ENCODE measurements at regions not wholly inside any gene's neighbourhood (a gene's known extent, or its start where the extent isn't known, plus 50 kb on each side); places are given as distances from the start of the nearest gene placed in this dataset.

DNA sequence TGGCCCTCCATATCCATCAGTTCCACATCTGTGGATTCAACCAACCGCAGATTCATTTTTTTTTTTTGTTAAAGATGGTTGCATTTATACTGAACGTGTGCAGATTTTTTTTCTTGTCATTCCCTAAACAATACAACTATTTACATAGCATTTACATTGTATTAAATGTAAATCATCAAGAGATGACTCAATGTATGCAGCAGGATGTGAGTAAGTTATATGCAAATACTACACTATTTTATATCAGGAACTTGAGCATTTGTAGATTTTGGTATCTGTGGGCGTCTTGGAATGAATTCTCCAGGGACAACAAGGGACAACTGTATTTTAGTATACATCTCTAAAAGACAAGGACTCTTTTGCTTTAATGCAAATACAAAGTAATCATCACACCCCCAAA is 299.2 kb upstream of the ZNF608 start:
- WGBS, 2 donors = 85 to 91% methylated on average over 3 of the region's 3 CpGs
- H3K4me3 ChIP-seq (ENCODE audit: low read depth, poor library complexity, severe bottlenecking) = no peak overlapping the region
- DNase-seq (ENCODE audit: low spot score in 2 of 2) = no peak
- intact Hi-C loops (cut with DNase I; ENCODE audit: low total_unique reads) = no loop called here
- TF ChIP-seq POLR2A (IDR thresholded peaks at IDR 0.05) (no peak), CTCF (IDR thresholded peaks at IDR 0.05) (no peak)

- intact Hi-C loops (cut with DNase I; ENCODE audit: low total_unique reads) = no loop called here
- 100% methylated on average over 1 of the region's 1 CpG for WGBS, 2 donors
- H3K4me3 ChIP-seq (ENCODE audit: low read depth, poor library complexity, severe bottlenecking) = no peak overlapping the region
- TF ChIP-seq POLR2A (IDR thresholded peaks at IDR 0.05) = no peak
- no peak for TF ChIP-seq CTCF (IDR thresholded peaks at IDR 0.05)
- DNase-seq (ENCODE audit: low spot score in 2 of 2) = no peak
These were observed 300.4 kb upstream of the ZNF608 start for GRCh38 chr5:125046838-125047237.

GRCh38 chr5:125047871-125048270 is 301.4 kb upstream of the ZNF608 start:
- WGBS, 2 donors = 97% methylated on average over 3 of the region's 3 CpGs
- intact Hi-C loops (cut with DNase I; ENCODE audit: low total_unique reads) = no loop called here
- no peak for DNase-seq (ENCODE audit: low spot score in 2 of 2)
- H3K4me3 ChIP-seq (ENCODE audit: low read depth, poor library complexity, severe bottlenecking) = no peak overlapping the region
- TF ChIP-seq CTCF (IDR thresholded peaks at IDR 0.05) (no peak), POLR2A (IDR thresholded peaks at IDR 0.05) (no peak)

- no peak for DNase-seq (ENCODE audit: low spot score in 2 of 2)
- no peak for TF ChIP-seq CTCF (IDR thresholded peaks at IDR 0.05)
- TF ChIP-seq POLR2A (IDR thresholded peaks at IDR 0.05) = no peak
- no peak overlapping the region for H3K4me3 ChIP-seq (ENCODE audit: low read depth, poor library complexity, severe bottlenecking)
- intact Hi-C loops (cut with DNase I; ENCODE audit: low total_unique reads) = no loop called here
- 47 to 64% methylated on average over 6 of the region's 6 CpGs for WGBS, 2 donors
These were observed 303.6 kb upstream of the ZNF608 start for GRCh38 chr5:125049721-125050702.

DNA sequence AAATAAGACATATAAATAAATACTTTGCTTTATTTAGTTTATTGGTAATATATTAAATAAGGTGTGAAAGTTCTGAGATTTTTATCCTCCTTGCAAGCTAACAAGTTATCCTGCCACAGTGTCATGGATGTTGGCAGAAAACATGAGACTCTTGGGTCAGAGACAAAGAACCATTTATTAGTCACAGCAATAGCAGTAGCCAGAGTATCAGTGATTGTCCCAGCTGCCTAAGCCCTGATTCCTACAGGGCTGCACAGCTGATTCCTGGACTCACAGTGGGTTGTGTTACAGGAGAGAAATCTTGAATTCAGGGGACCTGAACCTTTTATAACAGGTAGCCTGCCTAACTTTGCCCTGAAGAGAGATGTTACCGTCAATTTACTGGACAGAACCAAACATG is 304.5 kb upstream of the ZNF608 start:
- intact Hi-C loops (cut with DNase I; ENCODE audit: low total_unique reads) = no loop called here
- no peak for TF ChIP-seq POLR2A (IDR thresholded peaks at IDR 0.05)
- TF ChIP-seq CTCF (IDR thresholded peaks at IDR 0.05) = no peak
- 97 to 100% methylated on average over 1 of the region's 1 CpG for WGBS, 2 donors
- H3K4me3 ChIP-seq (ENCODE audit: low read depth, poor library complexity, severe bottlenecking) = no peak overlapping the region
- DNase-seq (ENCODE audit: low spot score in 2 of 2) = no peak

All from lower leg skin (tissue), 4 donors.